ENCODE measurements at regions not wholly inside any gene's neighbourhood (a gene's known extent, or its start where the extent isn't known, plus 50 kb on each side); places are given as distances from the start of the nearest gene placed in this dataset.

GRCh38 chr1:70635868-70636267 lies 224.8 kb downstream of the CTH start:
- Histone ChIP-seq H2AFZ (ENCODE audit: low read length) (no peak overlapping the region), H3K79me1 (ENCODE audit: low read depth, low read length) (no peaks in the 10 kb centered on the region), H3K4me3 (ENCODE audit: extremely low read depth in 1 of 4, insufficient read depth in 2 of 4, low read depth in 3 of 4, low read length in 4 of 4) (no peak overlapping the region), H4K5ac (ENCODE audit: insufficient read length, low read depth, low read length) (no peak overlapping the region), H3K9ac (replicated peaks in 1 of 4; ENCODE audit: extremely low read depth in 1 of 4, low read depth in 3 of 4, low read length in 3 of 4) (no peak overlapping the region), H3K56ac (replicated peaks; ENCODE audit: insufficient read length, low read depth, low read length) (no peak overlapping the region), H3K23me2 (ENCODE audit: low read depth, low read length) (no peaks in the 10 kb centered on the region), H3K4ac (replicated peaks; ENCODE audit: insufficient read length, low read depth, low read length) (no peak overlapping the region), H3K4me2 (ENCODE audit: insufficient read depth in 1 of 2, low read depth in 2 of 2, low read length in 2 of 2) (no peak overlapping the region), H4K8ac (ENCODE audit: extremely low read depth, insufficient read depth, low read length) (no peak overlapping the region), H3K23ac (ENCODE audit: insufficient read length) (no peak overlapping the region), H2BK15ac (ENCODE audit: low read length) (no peak overlapping the region), H2AK5ac (ENCODE audit: low read depth, low read length) (no peak overlapping the region), H2BK120ac (replicated peaks; ENCODE audit: low read depth, low read length) (no peak overlapping the region), H3K36me3 (ENCODE audit: control insufficient read depth in 2 of 4, insufficient read depth in 4 of 4, low read length in 3 of 4) (no peaks in the 10 kb centered on the region; a peak in 1 of 8 replicates), H3K27me3 (replicated peaks in 1 of 4; ENCODE audit: control insufficient read depth in 3 of 4, extremely low read depth in 1 of 4, insufficient read depth in 3 of 4, low read length in 3 of 4) (no peaks in the 10 kb centered on the region), H2BK12ac (ENCODE audit: low read depth, low read length) (no peak overlapping the region), H3K79me2 (ENCODE audit: control insufficient read depth in 1 of 2, insufficient read depth in 2 of 2, low read length in 2 of 2) (no peaks in the 10 kb centered on the region), H3K14ac (ENCODE audit: insufficient read length) (no peak overlapping the region), H3K27ac (ENCODE audit: low read depth, low read length) (no peak overlapping the region), H4K20me1 (replicated peaks in 1 of 2; ENCODE audit: control insufficient read depth in 1 of 2, insufficient read depth in 2 of 2, low read length in 2 of 2) (no peaks in the 10 kb centered on the region), H3K18ac (ENCODE audit: extremely low read depth, low read length) (no peak overlapping the region), H3K4me1 (replicated peaks in 1 of 4; ENCODE audit: control insufficient read depth in 3 of 4, insufficient read depth in 4 of 4, low read length in 3 of 4) (no peaks in the 10 kb centered on the region), H3K9me3 (ENCODE audit: insufficient read depth in 2 of 2, low read depth in 1 of 2, low read length in 1 of 2) (no peaks in the 10 kb centered on the region), H2BK20ac (ENCODE audit: low read length) (no peak overlapping the region), H4K91ac (replicated peaks; ENCODE audit: insufficient read length, low read length) (no peak overlapping the region), H2BK5ac (ENCODE audit: low read depth, low read length) (no peak overlapping the region)
- CTCF ChIA-PET (ENCODE audit: partially characterized antibody): no interaction called here
- DNase-seq (ENCODE audit: low read depth in 1 of 2, low spot score in 2 of 2): no peak
- 89% methylated on average over 3 of the region's 3 CpGs; no CpG with 5 or more reads in 1 of the 2 experiments for WGBS, 2 experiments (ENCODE audit: extremely low coverage in 1 of 2, insufficient coverage in 1 of 2, insufficient read length in 1 of 2, insufficient replicate concordance in 2 of 2, low coverage in 1 of 2, low lambda C conversion rate in 2 of 2, missing lambda C conversion rate in 1 of 2)
- FAIRE-seq: no peak
- POLR2A ChIA-PET (ENCODE audit: partially characterized antibody): no interaction called here
- TF ChIP-seq SAP30 (IDR thresholded peaks at IDR 0.05; ENCODE audit: insufficient read depth, insufficient replicate concordance, low read length) (no peak), TAF7 (optimal IDR thresholded peaks at IDR 0.05; ENCODE audit: borderline replicate concordance, low read depth, low read length) (no peak)
